HepG2 (cell line): ENCODE measurements at regions not wholly inside any gene's neighbourhood (a gene's known extent, or its start where the extent isn't known, plus 50 kb on each side); places are given as distances from the start of the nearest gene placed in this dataset.

ENCODE experiments used
- ATAC-seq: fragments of 200-7000 bp; cut with Tn5 transposase; 3 replicates; pipeline ENCODE4 v1.9.1; 2020; ENCODE audit warnings: mild to moderate bottlenecking, moderate library complexity
- BruUV-seq: library from RNA; stranded (reverse); fragments of 400-500 nt; replicated peaks from 2 replicates; lab custom pipeline; 2021; lab: Mats Ljungman, UMichigan
- CTCF ChIA-PET: fragments of 300-600 bp; formaldehyde crosslinking; extraction: SDS; loops from one replicate; lab custom pipeline; 2021; ENCODE audit warnings: low total read pairs, inconsistent platforms, low intra/inter-chr PET ratio; lab: Yijun Ruan, JAX
- POLR2A ChIA-PET: fragments of 350-600 bp; sonication (Branson Sonifier 250); formaldehyde crosslinking; loops from one replicate; lab custom pipeline; 2020; ENCODE audit warnings: antibody characterized with exemption, inconsistent platforms; lab: Yijun Ruan, JAX
- DNase-seq: peaks from one replicate; pipeline ENCODE4 v3.0.0-alpha.2; 2015; ENCODE audit warnings: low spot score
- FAIRE-seq: peaks from 3 replicates; lab custom pipeline; 2011; peaks lifted over from hg19 to GRCh38; lab: Jason Lieb, UNC
- H2AFZ ChIP-seq: one replicate; pipeline ENCODE4 v1.6.1; 2011; ENCODE audit warnings: low read length, inconsistent platforms
- H3K27ac ChIP-seq: fragments of 300-600 bp; 3 replicates; pipeline ENCODE4 v1.8.0; 2011; ENCODE audit warnings: mixed run types, mild to moderate bottlenecking, mixed read lengths, low read length, inconsistent platforms; ENCODE audit not compliant: insufficient read depth; ENCODE audit errors: extremely low read length
- H3K27me3 ChIP-seq, 2 experiments: fragments of 200-600 bp in 1 of 2; 2 replicates in 1 of 2; 3 replicates in 1 of 2; pipeline versions ENCODE4 v1.6.0 to v1.8.0; 2011; ENCODE audit warnings: low read length in 2 of 2, mild to moderate bottlenecking in 2 of 2, moderate library complexity in 2 of 2, inconsistent platforms in 1 of 2; ENCODE audit not compliant: insufficient read depth in 2 of 2, control insufficient read depth in 1 of 2
- H3K36me3 ChIP-seq, 2 experiments: fragments of 200-600 bp in 1 of 2; replicated peaks in 1 of 2; 2 replicates in 1 of 2; 3 replicates in 1 of 2; pipeline versions ENCODE4 v1.5.1 to v1.8.0; 2011; ENCODE audit warnings: low read length in 2 of 2, inconsistent platforms in 1 of 2; ENCODE audit not compliant: insufficient read depth in 2 of 2, control insufficient read depth in 1 of 2
- H3K4me1 ChIP-seq: 2 replicates; pipeline ENCODE4 v1.5.1; 2012; ENCODE audit warnings: low read length, inconsistent platforms; ENCODE audit not compliant: insufficient read depth
- H3K4me2 ChIP-seq: 2 replicates; pipeline ENCODE4 v1.6.0; 2011; ENCODE audit warnings: low read depth, low read length, inconsistent platforms
- H3K4me3 ChIP-seq, 3 experiments: fragments of 200-600 bp in 1 of 3; sonication (generic), shearing (Covaris generic) in 1 of 3; replicated peaks in 1 of 3; 2 replicates each; pipeline ENCODE4 v1.5.1; 2011 to 2016; ENCODE audit warnings: low read length in 3 of 3, inconsistent platforms in 2 of 3, low read depth in 2 of 3, mild to moderate bottlenecking in 2 of 3, control low read depth in 1 of 3, mixed read lengths in 1 of 3; ENCODE audit not compliant: insufficient read depth in 1 of 3
- H3K79me2 ChIP-seq: one replicate; pipeline ENCODE4 v1.6.1; 2011; ENCODE audit warnings: low read length, inconsistent platforms; ENCODE audit not compliant: insufficient read depth
- H3K9ac ChIP-seq: 2 replicates; pipeline ENCODE4 v1.6.0; 2011; ENCODE audit warnings: mild to moderate bottlenecking, low read depth, low read length, inconsistent platforms; ENCODE audit not compliant: insufficient read depth
- H3K9me3 ChIP-seq: 2 replicates; pipeline ENCODE4 v1.5.1; 2012; ENCODE audit warnings: mild to moderate bottlenecking, low read length
- H4K20me1 ChIP-seq: 2 replicates; pipeline ENCODE4 v1.6.0; 2011; ENCODE audit warnings: inconsistent platforms, mild to moderate bottlenecking, low read length, moderate library complexity; ENCODE audit not compliant: insufficient read depth
- ARID5B ChIP-seq: IDR thresholded peaks from 2 replicates; pipeline ENCODE4 v1.4.0; 2020; ENCODE audit warnings: mild to moderate bottlenecking, missing genetic modification reagents
- BCL6 ChIP-seq: IDR thresholded peaks from 2 replicates; pipeline ENCODE4 v1.6.1; 2016; ENCODE audit warnings: missing genetic modification reagents, missing compliant biosample characterization
- CBX1 ChIP-seq: IDR thresholded peaks from one replicate; pipeline ENCODE4 v1.6.1; 2016; ENCODE audit warnings: antibody characterized with exemption, low read depth
- KLF6 ChIP-seq: IDR thresholded peaks from 2 replicates; pipeline ENCODE4 v1.8.0; 2016; ENCODE audit warnings: missing biosample characterization, missing genetic modification reagents
- MED13 ChIP-seq: sonication (generic); formaldehyde crosslinking; IDR thresholded peaks from 2 replicates; pipeline ENCODE4 v1.5.0; 2020; ENCODE audit warnings: missing genetic modification reagents
- MXD3 ChIP-seq: IDR thresholded peaks from 2 replicates; pipeline ENCODE4 v1.6.1; 2016; ENCODE audit warnings: mild to moderate bottlenecking, missing biosample characterization, missing genetic modification reagents
- RFX1 ChIP-seq: fragments of 450-650 bp; IDR thresholded peaks from 2 replicates; pipeline ENCODE4 v1.6.1; 2017
- TRAFD1 ChIP-seq: sonication (generic); formaldehyde crosslinking; IDR thresholded peaks from 2 replicates; pipeline ENCODE4 v1.5.1; 2020; ENCODE audit warnings: missing genetic modification reagents, mild to moderate bottlenecking, borderline replicate concordance
- UBTF ChIP-seq: sonication (generic); formaldehyde crosslinking; IDR thresholded peaks from 2 replicates; pipeline ENCODE4 v1.4.0; 2020; ENCODE audit warnings: mild to moderate bottlenecking, missing genetic modification reagents
- ZNF263 ChIP-seq: sonication (generic); formaldehyde crosslinking; IDR thresholded peaks from 2 replicates; pipeline ENCODE4 v1.4.0; 2020; ENCODE audit warnings: missing genetic modification reagents
- ZNF558 ChIP-seq: sonication (generic); formaldehyde crosslinking; IDR thresholded peaks from 2 replicates; pipeline ENCODE4 v1.9.0; 2022; ENCODE audit warnings: mild to moderate bottlenecking, missing genetic modification reagents, borderline replicate concordance
- ZNF619 ChIP-seq: sonication (generic); formaldehyde crosslinking; IDR thresholded peaks from 2 replicates; pipeline ENCODE4 v1.4.0; 2020; ENCODE audit warnings: mild to moderate bottlenecking, missing genetic modification reagents
- ZNF878 ChIP-seq: sonication (generic); formaldehyde crosslinking; IDR thresholded peaks from 2 replicates; pipeline ENCODE4 v1.8.1; 2023; ENCODE audit warnings: mild to moderate bottlenecking, missing genetic modification reagents, moderate library complexity
- WGBS: methylation state at CpG from one replicate; pipeline ENCODE4 v1.1.6; 2017; ENCODE audit warnings: low lambda C conversion rate; 5-methylcytosine and 5-hydroxymethylcytosine counted together
- in situ Hi-C: cut with HindIII; loops from 2 replicates; pipeline ENCODE4 v1.10.0; 2017; ENCODE audit warnings: low pct_unique_long_range_greater_than_20kb; ENCODE audit not compliant: extremely low pct_ligation_motif_present
- intact Hi-C: fragments of 100-400 bp; cut with micrococcal nuclease; formaldehyde crosslinking; loops from one replicate; pipeline ENCODE4 v1.10.0; 2022; ENCODE audit not compliant: unreplicated experiment

- no TSS peak for BruUV-seq
- in situ Hi-C loops = no loop called here
- WGBS = 31% methylated on average over 5 of the region's 5 CpGs
- Histone ChIP-seq H3K9me3 (peaks cover 85% of the 10 kb centered on the region), H2AFZ (no peak overlapping the region), H3K27me3 (no peaks in the 10 kb centered on the region), H4K20me1 (no peaks in the 10 kb centered on the region), H3K4me2 (no peak overlapping the region), H3K36me3 (no peaks in the 10 kb centered on the region), H3K79me2 (no peaks in the 10 kb centered on the region), H3K9ac (no peak overlapping the region), H3K4me3 (no peak overlapping the region), H3K27ac (no peak overlapping the region), H3K4me1 (no peaks in the 10 kb centered on the region)
- FAIRE-seq (no peak), DNase-seq (no peak), ATAC-seq (no peak)
- CTCF ChIA-PET = no interaction called here
- POLR2A ChIA-PET = no interaction called here
- intact Hi-C loops = no loop called here
- TF ChIP-seq MXD3 (CRISPR knock-in tag) (no peak), TRAFD1 (CRISPR knock-in tag) (no peak), UBTF (CRISPR knock-in tag) (no peak), BCL6 (CRISPR knock-in tag) (no peak), CBX1 (no peak), RFX1 (no peak), ARID5B (CRISPR knock-in tag) (no peak), ZNF619 (CRISPR knock-in tag) (no peak), KLF6 (CRISPR knock-in tag) (no peak), ZNF558 (CRISPR knock-in tag) (no peak), ZNF878 (CRISPR knock-in tag) (no peak), ZNF263 (no peak), MED13 (CRISPR knock-in tag) (no peak)
Observed at GRCh38 chr7:126236261-126236660, 1016.5 kb downstream of the GRM8 start.
